HL-60 (cell line): ENCODE measurements at regions not wholly inside any gene's neighbourhood (a gene's known extent, or its start where the extent isn't known, plus 50 kb on each side); places are given as distances from the start of the nearest gene placed in this dataset.

Source experiments
- DNase-seq, 2 experiments: peaks; one replicate each; pipeline ENCODE4 v3.0.0-alpha.2; 2010 to 2020; ENCODE audit warnings: low read depth in 1 of 2, low spot score in 1 of 2
- H3K27ac ChIP-seq: fragments of 250-450 bp; sonication (Bioruptor Pico); replicated peaks from 2 replicates; pipeline ENCODE4 v1.5.1; 2020; ENCODE audit warnings: mild to moderate bottlenecking, moderate library complexity
- H3K27me3 ChIP-seq: fragments of 250-450 bp; sonication (Bioruptor Pico); 2 replicates; pipeline ENCODE4 v1.5.1; 2021; ENCODE audit warnings: mild to moderate bottlenecking, moderate library complexity; ENCODE audit not compliant: insufficient read depth, poor library complexity, severe bottlenecking
- H3K4me3 ChIP-seq: replicated peaks from 2 replicates; pipeline ENCODE4 v1.5.1; 2011; ENCODE audit warnings: mild to moderate bottlenecking, control low read depth, low read length; ENCODE audit not compliant: insufficient read depth
- CTCF ChIP-seq: IDR thresholded peaks from one replicate; pipeline ENCODE4 v1.5.1; 2011; ENCODE audit warnings: low read length, control low read depth, inconsistent platforms; ENCODE audit not compliant: insufficient read depth
- GABPA ChIP-seq: IDR thresholded peaks from 2 replicates; pipeline ENCODE4 v1.6.1; 2012; ENCODE audit warnings: low read depth
- POLR2AphosphoS5 ChIP-seq: IDR thresholded peaks from 2 replicates; pipeline ENCODE4 v1.6.1; 2012; ENCODE audit warnings: low read depth
- SPI1 ChIP-seq: IDR thresholded peaks from 2 replicates; pipeline ENCODE4 v1.6.1; 2012; ENCODE audit warnings: low read depth, mild to moderate bottlenecking, borderline replicate concordance
- TF ChIP-seq, protein P1 (sequence below): IDR thresholded peaks from 2 replicates; pipeline ENCODE4 v1.6.1; 2012; ENCODE audit warnings: low read depth; ENCODE audit not compliant: insufficient replicate concordance

DNA sequence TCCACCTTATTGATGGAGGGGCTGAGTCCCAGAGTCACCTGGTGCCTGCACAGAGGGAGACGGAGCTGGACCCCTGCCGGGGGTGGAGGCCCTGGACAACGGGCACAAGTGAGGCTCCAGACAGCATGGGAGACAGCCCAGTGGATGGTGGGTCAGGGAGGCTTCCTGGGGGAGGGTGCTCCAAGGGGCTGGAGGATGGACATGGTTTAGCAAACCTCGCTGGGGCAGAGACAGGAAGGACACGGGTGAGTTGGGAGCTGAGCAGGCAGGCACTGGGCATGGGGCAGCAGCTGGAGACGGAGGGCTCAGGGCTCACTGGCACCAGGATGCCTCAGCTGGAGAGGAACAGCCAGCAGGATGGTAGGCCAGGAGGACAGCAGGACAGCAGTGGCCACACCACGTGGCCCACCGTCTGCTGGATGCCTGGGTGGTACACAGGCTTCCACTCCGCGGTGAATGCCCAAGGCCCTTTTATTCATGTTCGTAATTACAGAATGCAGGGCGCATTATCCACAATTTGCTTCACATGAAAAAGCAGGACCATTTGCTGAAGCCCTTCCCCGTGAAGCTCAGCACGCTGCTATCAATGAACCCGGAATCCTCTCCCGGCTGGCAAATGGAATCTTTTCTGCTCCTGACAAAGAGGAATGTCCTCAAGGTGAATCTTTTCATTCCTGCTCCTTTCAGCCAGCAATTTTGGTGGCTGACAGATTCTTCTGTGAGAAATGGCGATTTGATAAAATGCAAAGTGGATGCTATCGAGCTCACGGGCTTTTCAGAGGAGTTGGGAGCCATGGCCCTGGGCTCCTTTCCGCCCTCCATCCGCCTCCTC is 138.1 kb upstream of the C14orf180 start:
- DNase-seq: no peak
- Histone ChIP-seq H3K4me3 (no peak overlapping the region), H3K27me3 (no peaks in the 10 kb centered on the region), H3K27ac (no peak overlapping the region)
- TF ChIP-seq POLR2AphosphoS5 (no peak), GABPA (no peak), SPI1 (no peak), CTCF (no peak)
- TF ChIP-seq, protein P1, sequence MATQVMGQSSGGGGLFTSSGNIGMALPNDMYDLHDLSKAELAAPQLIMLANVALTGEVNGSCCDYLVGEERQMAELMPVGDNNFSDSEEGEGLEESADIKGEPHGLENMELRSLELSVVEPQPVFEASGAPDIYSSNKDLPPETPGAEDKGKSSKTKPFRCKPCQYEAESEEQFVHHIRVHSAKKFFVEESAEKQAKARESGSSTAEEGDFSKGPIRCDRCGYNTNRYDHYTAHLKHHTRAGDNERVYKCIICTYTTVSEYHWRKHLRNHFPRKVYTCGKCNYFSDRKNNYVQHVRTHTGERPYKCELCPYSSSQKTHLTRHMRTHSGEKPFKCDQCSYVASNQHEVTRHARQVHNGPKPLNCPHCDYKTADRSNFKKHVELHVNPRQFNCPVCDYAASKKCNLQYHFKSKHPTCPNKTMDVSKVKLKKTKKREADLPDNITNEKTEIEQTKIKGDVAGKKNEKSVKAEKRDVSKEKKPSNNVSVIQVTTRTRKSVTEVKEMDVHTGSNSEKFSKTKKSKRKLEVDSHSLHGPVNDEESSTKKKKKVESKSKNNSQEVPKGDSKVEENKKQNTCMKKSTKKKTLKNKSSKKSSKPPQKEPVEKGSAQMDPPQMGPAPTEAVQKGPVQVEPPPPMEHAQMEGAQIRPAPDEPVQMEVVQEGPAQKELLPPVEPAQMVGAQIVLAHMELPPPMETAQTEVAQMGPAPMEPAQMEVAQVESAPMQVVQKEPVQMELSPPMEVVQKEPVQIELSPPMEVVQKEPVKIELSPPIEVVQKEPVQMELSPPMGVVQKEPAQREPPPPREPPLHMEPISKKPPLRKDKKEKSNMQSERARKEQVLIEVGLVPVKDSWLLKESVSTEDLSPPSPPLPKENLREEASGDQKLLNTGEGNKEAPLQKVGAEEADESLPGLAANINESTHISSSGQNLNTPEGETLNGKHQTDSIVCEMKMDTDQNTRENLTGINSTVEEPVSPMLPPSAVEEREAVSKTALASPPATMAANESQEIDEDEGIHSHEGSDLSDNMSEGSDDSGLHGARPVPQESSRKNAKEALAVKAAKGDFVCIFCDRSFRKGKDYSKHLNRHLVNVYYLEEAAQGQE: no peak

GRCh38 chr14:104442107-104442551 is 137.4 kb upstream of the C14orf180 start:
- no peaks in the 10 kb centered on the region for H3K27me3 ChIP-seq
- no peak overlapping the region for H3K4me3 ChIP-seq
- no peak overlapping the region for H3K27ac ChIP-seq
- TF ChIP-seq CTCF (no peak), GABPA (no peak), POLR2AphosphoS5 (no peak), SPI1 (no peak)
- TF ChIP-seq, protein P1: no peak
- DNase-seq: no peak

- H3K27ac ChIP-seq: no peak overlapping the region
- TF ChIP-seq CTCF (no peak), SPI1 (no peak), POLR2AphosphoS5 (no peak), GABPA (no peak)
- TF ChIP-seq, protein P1: no peak
- no peaks in the 10 kb centered on the region for H3K27me3 ChIP-seq
- no peak for DNase-seq
- H3K4me3 ChIP-seq: no peak overlapping the region
These were observed 136.8 kb upstream of the C14orf180 start for GRCh38 chr14:104442631-104443390.
